ENCODE measurements at regions not wholly inside any gene's neighbourhood (a gene's known extent, or its start where the extent isn't known, plus 50 kb on each side); places are given as distances from the start of the nearest gene placed in this dataset.

DNA sequence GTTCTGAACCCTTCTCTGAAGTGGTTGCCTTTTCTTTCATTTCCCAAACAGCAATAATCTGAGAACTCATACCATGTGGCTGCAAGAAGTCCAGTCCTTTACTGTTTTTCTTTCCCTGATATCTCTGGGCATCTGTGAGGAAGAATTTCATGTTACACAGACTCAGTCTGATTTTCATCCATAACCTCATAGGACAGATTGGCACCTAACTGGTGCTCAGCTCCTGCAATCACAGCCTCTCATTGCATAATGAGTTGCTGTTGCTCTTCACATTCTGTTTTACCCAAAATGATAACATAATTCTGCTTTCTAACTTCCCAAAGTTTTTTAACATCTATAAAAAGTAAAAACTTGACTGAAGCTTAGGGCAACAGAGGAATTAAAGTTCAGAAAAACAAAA lies 472.2 kb upstream of the PBX1 start:
- Histone ChIP-seq H3K9me3 (no peaks in the 10 kb centered on the region), H3K36me3 (ENCODE audit: control insufficient read depth, insufficient read depth, low read length) (no peaks in the 10 kb centered on the region), H3K4me3 (ENCODE audit: low read depth, low read length) (no peak overlapping the region), H3K4me1 (no peaks in the 10 kb centered on the region), H3K27me3 (replicated peaks; ENCODE audit: control insufficient read depth, insufficient read depth, low read length) (no peaks in the 10 kb centered on the region)
- Mint-ChIP-seq H3K4me3 (ENCODE audit: unreplicated experiment) (no peak overlapping the region), H3K36me3 (ENCODE audit: insufficient read depth, unreplicated experiment) (no peaks in the 10 kb centered on the region), H3K27ac (ENCODE audit: unreplicated experiment) (no peak overlapping the region), H3K9me3 (ENCODE audit: unreplicated experiment) (no peaks in the 10 kb centered on the region), H3K4me1 (ENCODE audit: low read depth, unreplicated experiment) (no peaks in the 10 kb centered on the region), H3K27me3 (ENCODE audit: insufficient read depth, unreplicated experiment) (peaks cover 2% of the 10 kb centered on the region)
- CTCF ChIA-PET: no interaction called here
- BruUV-seq (replicated peaks): no TSS peak
- intact Hi-C loops (cut with micrococcal nuclease; ENCODE audit: unreplicated experiment): no loop called here
- no peak for TF ChIP-seq CTCF (IDR thresholded peaks at IDR 0.05; ENCODE audit: insufficient read depth in 1 of 2, low read depth in 1 of 2, low read length in 1 of 2, severe bottlenecking in 1 of 2, unreplicated experiment in 1 of 2)
- no peak for DNase-seq
- POLR2A ChIA-PET: no interaction called here

GRCh38 chr1:164087906-164088453 lies 471.0 kb upstream of the PBX1 start:
- H3K4me3 Mint-ChIP-seq (ENCODE audit: unreplicated experiment): no peak overlapping the region
- BruUV-seq (replicated peaks): no TSS peak

GRCh38 chr1:164092603-164093353 lies 466.2 kb upstream of the PBX1 start:
- no peak for DNase-seq
- H3K4me3 ChIP-seq (ENCODE audit: low read depth, low read length): no peak overlapping the region
- TF ChIP-seq CTCF (IDR thresholded peaks at IDR 0.05; ENCODE audit: insufficient read depth in 1 of 2, low read depth in 1 of 2, low read length in 1 of 2, severe bottlenecking in 1 of 2, unreplicated experiment in 1 of 2): no peak
- no TSS peak for BruUV-seq (replicated peaks)
- H3K36me3 ChIP-seq (ENCODE audit: control insufficient read depth, insufficient read depth, low read length): no peaks in the 10 kb centered on the region
- Mint-ChIP-seq H3K27me3 (ENCODE audit: insufficient read depth, unreplicated experiment) (peaks cover 2% of the 10 kb centered on the region), H3K36me3 (ENCODE audit: insufficient read depth, unreplicated experiment) (no peaks in the 10 kb centered on the region), H3K4me3 (ENCODE audit: unreplicated experiment) (no peak overlapping the region), H3K9me3 (ENCODE audit: unreplicated experiment) (no peaks in the 10 kb centered on the region), H3K4me1 (ENCODE audit: low read depth, unreplicated experiment) (no peaks in the 10 kb centered on the region), H3K27ac (ENCODE audit: unreplicated experiment) (no peak overlapping the region)
- ChIA-PET POLR2A (no interaction called here), CTCF (no interaction called here)
- no peaks in the 10 kb centered on the region for H3K4me1 ChIP-seq
- H3K9me3 ChIP-seq: peaks cover 6% of the 10 kb centered on the region; the same call in 1 of the 2 replicates
- intact Hi-C loops (cut with micrococcal nuclease; ENCODE audit: unreplicated experiment): no loop called here
- no peaks in the 10 kb centered on the region for H3K27me3 ChIP-seq (replicated peaks; ENCODE audit: control insufficient read depth, insufficient read depth, low read length)

More at GRCh38 chr1:164087906-164088453, 471.0 kb upstream of the PBX1 start:
- ChIA-PET POLR2A (no interaction called here), CTCF (no interaction called here)
- Histone ChIP-seq H3K27me3 (replicated peaks; ENCODE audit: control insufficient read depth, insufficient read depth, low read length) (no peaks in the 10 kb centered on the region), H3K4me3 (ENCODE audit: low read depth, low read length) (no peak overlapping the region), H3K36me3 (ENCODE audit: control insufficient read depth, insufficient read depth, low read length) (no peaks in the 10 kb centered on the region), H3K9me3 (peaks cover 4% of the 10 kb centered on the region; the same call in 1 of the 2 replicates), H3K4me1 (no peaks in the 10 kb centered on the region)
- Mint-ChIP-seq H3K9me3 (ENCODE audit: unreplicated experiment) (no peaks in the 10 kb centered on the region), H3K36me3 (ENCODE audit: insufficient read depth, unreplicated experiment) (no peaks in the 10 kb centered on the region), H3K27me3 (ENCODE audit: insufficient read depth, unreplicated experiment) (no peaks in the 10 kb centered on the region), H3K27ac (ENCODE audit: unreplicated experiment) (no peak overlapping the region), H3K4me1 (ENCODE audit: low read depth, unreplicated experiment) (no peaks in the 10 kb centered on the region)
- DNase-seq: no peak
- no peak for TF ChIP-seq CTCF (IDR thresholded peaks at IDR 0.05; ENCODE audit: insufficient read depth in 1 of 2, low read depth in 1 of 2, low read length in 1 of 2, severe bottlenecking in 1 of 2, unreplicated experiment in 1 of 2)
- intact Hi-C loops (cut with micrococcal nuclease; ENCODE audit: unreplicated experiment): no loop called here
